SKM-1 treated with dmso at 0.1 percent for 144 hours (cell line): ENCODE measurements at regions not wholly inside any gene's neighbourhood (a gene's known extent, or its start where the extent isn't known, plus 50 kb on each side); places are given as distances from the start of the nearest gene placed in this dataset.
A peak's percentile ranks its signal among the peaks of the same experiment; 100 is the strongest.

Source experiments
- DNase-seq: peaks from one replicate; lab custom pipeline; 2025; ENCODE audit not compliant: unreplicated experiment; lab: John Stamatoyannopoulos, UW

GRCh38 chr5:117860550-117860949, 1127.8 kb downstream of the DTWD2 start:
- DNase-seq, result no peak

DNA sequence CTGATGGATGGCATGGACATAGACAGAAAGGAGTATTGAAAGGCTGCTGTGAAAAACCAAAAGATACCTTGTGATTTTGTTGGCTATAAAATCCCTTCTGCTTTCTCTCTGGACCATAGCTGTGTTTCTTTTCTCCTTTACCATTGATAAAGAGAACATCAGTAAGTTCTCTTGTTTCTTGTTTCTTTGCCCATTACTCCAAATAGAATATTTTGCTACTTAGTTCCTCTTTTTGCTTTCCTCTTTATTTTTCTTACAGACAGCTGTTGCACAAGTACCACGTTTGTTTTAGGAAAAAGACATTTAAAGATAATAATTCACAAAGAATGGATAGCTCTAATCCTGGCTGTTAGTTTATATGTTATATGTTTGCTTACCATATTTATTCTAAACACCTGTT, 1129.2 kb downstream of the DTWD2 start:
- peak; percentile 86 for DNase-seq

GRCh38 chr5:117856713-117857112, 1131.6 kb downstream of the DTWD2 start:
- no peak for DNase-seq

DNA sequence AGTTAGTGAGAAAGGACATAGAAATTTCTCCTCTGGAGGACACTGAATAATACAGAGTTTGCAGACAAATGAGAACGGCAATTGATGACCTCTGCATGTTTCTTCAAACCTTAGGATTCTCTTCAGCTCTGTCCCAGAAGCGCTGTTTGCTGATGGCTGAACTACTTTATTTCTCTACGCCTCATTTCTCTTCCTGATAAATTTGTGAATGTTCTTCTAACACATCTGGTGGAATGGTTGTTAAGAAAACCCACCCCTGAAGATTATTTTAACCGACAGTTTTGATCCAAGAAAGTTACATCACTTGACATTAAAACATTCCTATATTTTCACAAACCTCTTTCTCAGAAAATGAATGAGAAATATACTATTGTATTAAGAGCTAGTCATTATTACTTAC, 1150.6 kb downstream of the DTWD2 start:
- no peak for DNase-seq

- DNase-seq, result no peak
Observed at GRCh38 chr5:117833691-117834090, 1154.7 kb downstream of the DTWD2 start.

- no peak for DNase-seq
Observed at GRCh38 chr5:117829646-117830045, 1158.7 kb downstream of the DTWD2 start.

GRCh38 chr5:117813850-117814249, 1174.5 kb downstream of the DTWD2 start:
- DNase-seq, result no peak

GRCh38 chr5:117812861-117813260, 1175.5 kb downstream of the DTWD2 start:
- DNase-seq, result no peak

GRCh38 chr5:117809251-117809650, 1179.1 kb downstream of the DTWD2 start:
- no peak for DNase-seq

DNA sequence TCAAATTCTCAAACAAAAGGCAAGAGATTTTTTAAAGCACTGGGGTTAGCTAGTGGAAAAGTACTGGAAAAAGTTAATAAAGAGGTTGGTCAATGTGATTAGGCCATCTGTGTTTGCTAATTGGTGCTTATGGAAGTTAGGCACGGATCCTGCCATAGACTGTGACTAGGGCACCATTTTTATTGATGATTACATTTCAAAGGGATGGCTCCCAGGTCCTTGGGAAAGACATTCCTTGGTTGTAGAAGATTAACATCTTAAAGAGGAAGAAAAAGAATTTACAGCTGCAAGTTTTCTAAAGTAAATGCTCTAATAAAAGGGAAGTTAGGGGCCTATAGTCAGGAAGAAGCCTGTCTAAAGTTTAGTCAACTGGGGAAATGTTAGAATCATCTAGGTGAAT, 1183.3 kb downstream of the DTWD2 start:
- no peak for DNase-seq

DNA sequence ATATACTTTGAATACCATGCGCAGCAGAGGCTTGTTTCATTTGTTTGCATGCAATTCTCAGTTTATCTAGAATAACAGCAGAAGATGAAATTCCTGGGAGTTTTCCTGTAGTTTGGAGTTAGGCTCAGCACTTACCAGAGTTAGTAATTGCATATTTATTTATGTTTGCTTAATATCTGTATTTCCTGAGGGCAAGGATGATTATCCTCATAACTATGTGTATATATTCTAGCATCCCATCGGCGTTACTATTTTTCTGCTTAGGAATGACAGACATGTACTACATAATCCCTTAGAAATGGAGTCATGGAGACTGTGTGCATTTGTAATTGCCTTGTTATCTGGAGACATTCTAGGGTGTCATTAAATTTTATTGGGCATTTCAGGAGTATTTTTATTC, 1184.8 kb downstream of the DTWD2 start:
- no peak for DNase-seq

DNA sequence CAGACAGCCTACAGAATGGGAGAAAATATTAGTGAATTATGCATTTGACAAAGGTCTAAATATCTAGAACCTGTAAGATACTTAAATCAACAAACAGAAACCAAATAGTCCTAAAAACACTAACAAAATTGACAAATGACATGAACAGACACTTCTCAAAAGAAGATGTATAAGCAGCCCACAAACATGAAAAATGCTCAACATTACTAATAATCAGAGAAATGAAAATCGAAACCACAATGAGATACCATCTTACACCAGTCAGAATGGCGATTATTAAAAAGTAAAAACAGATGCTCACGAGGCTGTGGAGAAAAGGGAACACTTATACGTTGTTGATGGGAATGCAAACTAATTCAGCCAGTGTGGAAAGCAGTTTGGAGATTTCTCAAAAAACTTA, 1186.8 kb downstream of the DTWD2 start:
- no peak for DNase-seq

DNA sequence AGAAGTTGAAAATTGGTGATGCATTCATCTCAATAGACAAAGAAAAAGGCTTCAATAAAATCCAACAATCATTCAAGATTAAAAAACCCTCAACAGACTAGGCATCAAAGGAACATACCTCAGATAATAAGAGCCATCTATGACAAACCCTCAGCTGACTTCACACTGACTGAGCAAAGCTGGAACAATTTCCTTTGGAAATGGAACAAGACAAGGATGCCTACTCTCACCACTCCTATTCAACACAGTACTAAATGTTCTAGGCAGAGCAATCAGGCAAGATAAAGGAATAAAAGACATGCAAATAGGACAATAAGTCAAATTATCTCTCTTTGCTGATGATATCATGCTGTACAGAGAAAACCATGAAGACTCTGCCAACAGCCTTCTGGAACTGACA, 1188.1 kb downstream of the DTWD2 start:
- no peak for DNase-seq

DNA sequence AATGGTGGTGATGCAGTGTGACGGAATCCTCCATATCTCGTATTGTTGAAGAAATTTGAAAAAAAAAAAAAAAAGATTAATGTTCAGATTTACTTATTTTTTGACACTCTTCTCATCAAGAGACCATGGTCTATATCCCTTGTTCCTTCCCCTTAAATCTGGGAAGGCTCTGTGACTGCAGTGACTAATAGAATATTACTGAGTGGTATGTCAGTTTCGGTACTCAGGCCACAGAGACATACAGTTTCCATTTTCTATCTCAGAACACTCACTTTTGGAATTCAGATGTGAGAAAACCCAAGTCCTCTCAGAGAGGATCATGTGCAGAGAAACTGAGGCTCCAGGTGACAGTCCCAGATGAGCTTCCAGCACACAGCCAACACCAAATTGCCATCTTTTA, 1193.5 kb downstream of the DTWD2 start:
- no peak for DNase-seq

GRCh38 chr5:117793963-117794362, 1194.4 kb downstream of the DTWD2 start:
- DNase-seq, result no peak

- no peak for DNase-seq
Observed at GRCh38 chr5:117792476-117792875, 1195.9 kb downstream of the DTWD2 start.

DNA sequence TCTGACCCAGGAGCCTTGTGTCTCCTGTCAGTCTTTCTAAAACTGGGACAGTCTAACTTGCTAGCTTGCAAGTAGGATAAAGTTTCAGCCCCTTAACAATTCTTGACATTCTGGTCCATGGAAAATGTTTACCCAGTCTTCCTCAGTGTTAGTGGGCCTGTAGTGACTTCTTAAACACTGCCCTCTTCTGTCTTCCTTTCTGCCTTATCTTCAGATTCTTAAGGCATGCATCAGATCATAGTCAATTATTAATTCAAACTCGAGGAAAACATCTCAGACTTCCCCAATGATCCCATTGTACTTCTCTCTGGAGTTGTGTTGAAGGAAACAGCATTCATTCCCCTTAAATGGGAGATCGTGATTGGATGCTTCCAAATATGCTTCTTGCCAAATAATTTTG, 1199.8 kb downstream of the DTWD2 start:
- DNase-seq, result no peak

- no peak for DNase-seq
Observed at GRCh38 chr5:117779171-117779570, 1204.5 kb upstream of the SEMA6A start.

DNA sequence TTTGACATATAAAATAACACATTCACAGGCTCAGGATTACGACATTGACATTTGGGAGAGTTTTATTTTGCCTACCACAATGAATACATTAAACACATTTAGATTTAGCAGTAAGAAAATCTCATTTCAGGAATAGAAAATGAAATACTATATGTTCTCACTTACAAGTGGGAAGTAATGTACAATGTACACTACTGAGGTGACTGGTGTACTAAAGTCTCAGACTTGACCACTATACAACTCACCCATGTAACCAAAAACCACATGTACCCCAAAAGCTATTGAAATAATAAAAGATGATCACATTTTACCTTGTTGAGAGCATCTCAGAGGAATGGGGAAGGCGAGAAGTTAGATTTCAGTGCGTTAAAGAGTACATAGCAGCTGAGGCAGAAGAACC, 1202.4 kb upstream of the SEMA6A start:
- no peak for DNase-seq

- DNase-seq, result no peak
Observed at GRCh38 chr5:117769877-117770276, 1195.3 kb upstream of the SEMA6A start.

- DNase-seq, result no peak
Observed at GRCh38 chr5:117763271-117763670, 1188.6 kb upstream of the SEMA6A start.

DNA sequence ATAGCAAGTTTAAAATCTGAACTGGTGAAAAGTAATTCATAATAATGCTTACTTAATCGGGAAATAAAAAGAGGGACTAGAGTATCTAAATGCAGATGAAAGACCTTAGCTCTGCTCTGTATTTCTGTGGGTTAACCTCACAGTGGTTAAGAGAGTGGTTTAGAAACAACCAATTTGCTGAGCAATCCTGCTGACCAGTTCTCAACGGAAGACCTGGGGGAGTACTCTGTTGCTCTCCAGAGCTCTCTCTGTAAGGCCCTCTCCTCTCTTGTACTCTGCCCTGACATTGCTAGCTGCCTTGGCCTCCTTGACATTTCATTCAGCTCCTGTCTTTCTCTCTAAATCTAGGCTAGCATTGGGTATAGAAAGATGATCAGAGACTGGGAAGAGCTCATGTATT, 1186.6 kb upstream of the SEMA6A start:
- peak; percentile 66 for DNase-seq

- no peak for DNase-seq
Observed at GRCh38 chr5:117759849-117760499, 1185.4 kb upstream of the SEMA6A start.

GRCh38 chr5:117752403-117752802, 1177.8 kb upstream of the SEMA6A start:
- DNase-seq, result no peak
